ENCODE measurements at regions not wholly inside any gene's neighbourhood (a gene's known extent, or its start where the extent isn't known, plus 50 kb on each side); places are given as distances from the start of the nearest gene placed in this dataset.

GRCh38 chr1:98104289-98104688, 183.5 kb upstream of the DPYD start:
- no peak for TF ChIP-seq EZH2 (IDR thresholded peaks at IDR 0.05; ENCODE audit: borderline replicate concordance, control insufficient read depth, low read depth, low read length)
- no peak for TF ChIP-seq POLR2AphosphoS5 (IDR thresholded peaks at IDR 0.05; ENCODE audit: low read length)
- TF ChIP-seq REST (IDR thresholded peaks at IDR 0.05; ENCODE audit: low read depth, low read length): no peak
- TF ChIP-seq CTCF (IDR thresholded peaks at IDR 0.05 in 2 of 3, conservative IDR thresholded peaks at IDR 0.05 in 1 of 3; ENCODE audit: control insufficient read depth in 2 of 3, extremely low read depth in 1 of 3, insufficient read depth in 1 of 3, low read depth in 3 of 3, low read length in 3 of 3): no peak
- no peak for TF ChIP-seq RAD21 (IDR thresholded peaks at IDR 0.05; ENCODE audit: insufficient read depth, low read depth, low read length)
- TF ChIP-seq NBN (IDR thresholded peaks at IDR 0.05): no peak
- no peak for TF ChIP-seq IRF4 (IDR thresholded peaks at IDR 0.05; ENCODE audit: low read depth, low read length)
- TF ChIP-seq SMAD5 (IDR thresholded peaks at IDR 0.05; ENCODE audit: low read depth): no peak
- no peak for TF ChIP-seq STAT3 (IDR thresholded peaks at IDR 0.05; ENCODE audit: low read depth, low read length)
- TF ChIP-seq SP1 (IDR thresholded peaks at IDR 0.05; ENCODE audit: low read depth, low read length): no peak
- TF ChIP-seq CHD4 (IDR thresholded peaks at IDR 0.05): no peak
- no peak for TF ChIP-seq E2F8 (IDR thresholded peaks at IDR 0.05; ENCODE audit: low read depth, partially characterized antibody)

Data from GM12878 (cell line).